ENCODE measurements at regions not wholly inside any gene's neighbourhood (a gene's known extent, or its start where the extent isn't known, plus 50 kb on each side); places are given as distances from the start of the nearest gene placed in this dataset.

DNA sequence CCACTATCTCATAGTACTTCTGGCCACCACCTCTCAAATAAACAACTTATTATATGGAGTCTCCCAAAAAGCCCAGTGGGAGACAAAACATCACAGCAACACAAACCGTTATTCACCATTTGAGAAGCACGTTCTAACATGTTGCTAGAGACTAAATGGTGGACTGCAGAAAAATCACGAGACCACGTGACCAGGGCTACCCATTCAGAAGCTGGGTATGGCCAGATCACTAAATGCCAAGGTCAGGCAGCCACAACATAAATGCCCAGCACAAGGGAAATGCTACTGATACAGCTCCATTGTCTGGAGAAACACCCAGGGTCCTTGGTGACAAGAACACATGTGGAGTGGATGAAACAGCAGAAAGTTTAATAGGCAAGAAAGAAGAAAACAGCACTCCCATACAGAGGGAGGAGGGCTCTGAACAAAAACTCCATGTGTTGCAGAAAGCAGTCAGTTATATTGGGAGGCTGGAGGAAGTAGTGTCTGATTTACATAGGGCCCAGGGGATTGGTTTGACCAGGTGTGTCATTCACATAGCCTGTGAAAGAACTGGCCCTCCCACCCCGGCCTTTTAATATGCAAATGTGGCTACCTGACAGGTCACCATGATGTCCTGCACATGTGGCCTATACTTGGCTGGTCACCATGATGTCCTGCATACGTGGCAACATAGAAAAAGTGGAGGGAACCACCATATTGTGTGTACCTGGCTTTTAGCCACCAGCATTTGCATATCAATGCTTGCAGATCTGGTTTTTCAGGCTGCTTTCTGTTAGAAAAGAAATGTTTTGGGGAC lies 97.2 kb downstream of the TRIM36 start:
- no peak for ATAC-seq
- DNase-seq (ENCODE audit: missing footprints) = no peak
- intact Hi-C loops (cut with DNase I) = no loop called here

DNA sequence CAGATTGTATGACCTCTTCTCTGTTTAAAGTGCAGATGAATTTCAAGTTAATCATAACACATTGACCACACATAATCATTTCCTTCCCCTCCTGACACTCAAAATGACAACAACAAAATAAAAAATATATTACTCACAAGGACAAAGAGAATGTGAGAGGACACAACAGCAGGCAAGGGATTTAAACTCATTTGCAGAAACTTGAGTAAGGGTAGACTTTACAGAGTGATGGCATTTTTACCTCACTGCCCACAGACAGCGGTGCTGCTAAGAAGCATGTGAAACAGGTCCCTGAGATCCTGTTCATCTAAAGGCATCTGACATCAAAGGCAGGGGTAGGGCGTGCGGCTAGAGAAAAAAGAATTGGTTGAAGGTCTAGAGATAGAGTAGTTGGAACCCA lies 99.0 kb downstream of the TRIM36 start:
- ATAC-seq (no peak), DNase-seq (ENCODE audit: missing footprints) (no peak)
- intact Hi-C loops (cut with DNase I) = no loop called here

DNA sequence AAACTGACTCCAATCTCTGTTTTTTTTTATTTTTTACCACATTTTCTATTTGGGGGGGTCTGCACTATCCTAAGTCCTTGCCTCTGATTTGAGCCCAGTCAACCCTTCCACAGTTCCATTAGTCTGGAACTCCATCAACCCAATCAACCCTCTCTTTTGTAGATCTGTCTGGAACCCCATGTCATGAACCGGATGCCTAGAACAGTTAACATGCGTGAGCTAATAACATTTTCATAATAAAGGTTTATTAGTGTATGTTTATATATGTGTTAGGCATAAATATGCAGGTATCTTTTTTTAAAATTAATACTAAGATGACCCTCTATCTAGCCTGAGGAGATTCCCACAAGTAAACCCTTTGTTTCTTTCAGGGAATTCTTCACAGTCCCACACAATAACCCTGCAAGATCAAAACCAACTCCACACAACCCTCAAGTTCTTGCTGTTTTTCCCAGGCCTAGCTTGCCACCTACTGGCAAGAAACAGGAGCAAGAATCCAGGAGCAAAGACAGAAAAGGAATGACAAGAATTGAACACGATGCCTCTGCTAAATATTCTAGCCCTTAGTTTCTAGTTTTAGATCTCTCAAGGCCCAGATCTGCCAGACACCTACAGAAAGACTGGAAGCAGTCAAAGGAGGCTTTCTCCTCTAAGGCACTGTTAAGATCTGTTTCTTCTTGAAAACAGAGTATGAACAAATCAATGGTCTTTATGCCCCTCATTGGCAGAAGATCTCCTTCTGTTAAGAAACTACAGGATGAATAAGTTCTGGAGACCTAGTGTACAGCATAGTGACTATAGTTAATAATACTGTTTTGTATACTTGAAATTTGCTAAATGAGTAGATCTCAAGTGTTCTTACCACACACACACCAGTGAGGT lies 100.4 kb downstream of the TRIM36 start:
- DNase-seq (ENCODE audit: missing footprints) = no peak
- ATAC-seq = no peak

DNA sequence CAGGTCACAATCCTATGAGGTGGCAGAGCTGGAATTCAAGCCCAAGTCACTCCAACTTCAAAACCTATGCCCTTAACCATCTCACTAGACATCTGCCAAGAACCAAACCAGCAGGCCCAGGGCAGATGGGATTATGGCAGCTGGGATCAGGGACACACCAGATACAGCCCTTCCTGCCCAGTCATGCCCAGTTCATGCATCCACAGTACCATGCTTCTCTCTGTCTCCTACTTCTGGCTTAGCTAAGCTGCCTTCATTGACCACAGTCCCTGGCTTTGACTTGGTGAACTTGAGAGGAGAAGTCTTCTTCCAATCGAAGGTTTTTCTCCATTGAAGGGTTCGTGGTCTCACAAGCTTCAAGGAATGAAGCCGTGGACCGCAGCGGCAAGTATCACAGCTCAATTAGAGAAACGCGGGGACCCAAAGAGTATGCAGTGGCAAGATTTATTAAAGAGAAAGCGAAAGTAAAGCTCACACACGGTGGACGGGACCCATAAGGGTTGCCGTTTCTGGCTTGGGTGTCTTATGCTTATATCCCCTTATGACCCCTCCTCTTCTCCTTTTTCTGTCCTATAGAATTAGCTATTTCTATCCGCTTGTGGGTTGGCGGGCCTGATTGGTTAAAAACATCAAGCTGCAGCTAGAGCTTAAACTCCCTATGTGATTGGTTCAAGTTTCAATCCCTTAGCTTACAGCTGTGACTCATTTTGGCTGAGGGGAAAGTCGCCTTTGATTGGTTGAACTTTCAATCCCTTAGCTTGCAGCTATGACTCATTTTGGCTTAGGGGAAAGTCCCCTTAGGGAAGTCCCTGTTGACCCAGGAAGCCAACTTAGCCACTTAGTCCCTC lies 101.2 kb downstream of the TRIM36 start:
- no peak for DNase-seq (ENCODE audit: missing footprints)
- intact Hi-C loops (cut with DNase I) = loop anchor here (10.0 kb wide), 1 partner anchor 1454 kb away; no protein-coding TSS in a partner anchor
- no peak for ATAC-seq

More for the DNA sequence above, 100.4 kb downstream of the TRIM36 start:
- intact Hi-C loops (cut with DNase I) = loop anchor here (10.0 kb wide), 1 partner anchor 1455 kb away; no protein-coding TSS in a partner anchor

DNA sequence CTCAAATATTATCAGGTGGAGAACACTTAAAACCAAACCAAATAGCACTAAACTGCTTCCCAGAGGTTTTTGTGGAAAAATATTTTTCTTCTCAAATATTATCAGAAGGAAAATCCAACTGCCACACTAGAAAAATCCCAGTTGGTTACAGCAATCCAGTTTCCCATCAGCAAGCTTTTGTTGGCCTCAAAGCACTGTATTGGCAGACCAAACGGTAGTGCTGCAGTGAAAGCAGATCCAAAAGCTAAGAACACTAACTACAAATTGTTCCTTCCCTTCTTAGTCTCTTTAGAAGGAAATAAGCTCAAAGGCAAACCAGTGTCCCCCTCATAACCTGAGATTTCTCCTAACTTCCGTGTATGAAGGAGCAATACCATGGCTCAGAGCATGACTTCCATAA lies 105.3 kb downstream of the TRIM36 start:
- intact Hi-C loops (cut with DNase I) = loop anchor here (10.0 kb wide), 1 partner anchor 1450 kb away; no protein-coding TSS in a partner anchor
- ATAC-seq = no peak

DNA sequence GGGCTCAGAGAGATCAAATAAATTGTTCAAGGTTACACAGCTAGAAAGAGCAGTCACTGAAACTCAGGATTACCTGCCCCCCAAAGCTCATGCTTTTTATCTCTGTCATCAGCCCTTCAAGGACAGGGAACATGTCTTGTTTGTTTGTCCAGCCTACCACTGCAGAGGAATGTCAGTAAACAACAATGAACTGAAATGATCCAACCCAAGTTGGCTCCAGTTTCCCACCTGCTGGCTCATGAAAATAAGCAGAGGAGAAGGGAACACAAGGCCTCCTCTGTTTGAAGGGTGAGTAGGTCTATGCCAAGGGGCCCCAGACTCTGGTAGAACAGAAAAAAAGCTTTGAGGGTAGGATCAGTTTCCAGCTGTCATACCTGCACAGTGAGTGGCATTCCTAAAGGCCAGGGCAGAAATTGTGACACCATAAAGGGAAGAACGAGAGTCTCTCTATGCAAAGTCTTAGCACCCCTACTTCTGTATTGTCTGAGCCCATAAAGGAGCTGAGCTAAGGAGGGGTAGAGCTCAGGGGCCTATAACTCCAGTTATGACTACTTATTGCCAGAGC lies 115.2 kb downstream of the TRIM36 start:
- ATAC-seq (no peak), DNase-seq (ENCODE audit: missing footprints) (no peak)
- intact Hi-C loops (cut with DNase I) = no loop called here

More for the DNA sequence above, 105.3 kb downstream of the TRIM36 start:
- no peak for DNase-seq (ENCODE audit: missing footprints)

DNA sequence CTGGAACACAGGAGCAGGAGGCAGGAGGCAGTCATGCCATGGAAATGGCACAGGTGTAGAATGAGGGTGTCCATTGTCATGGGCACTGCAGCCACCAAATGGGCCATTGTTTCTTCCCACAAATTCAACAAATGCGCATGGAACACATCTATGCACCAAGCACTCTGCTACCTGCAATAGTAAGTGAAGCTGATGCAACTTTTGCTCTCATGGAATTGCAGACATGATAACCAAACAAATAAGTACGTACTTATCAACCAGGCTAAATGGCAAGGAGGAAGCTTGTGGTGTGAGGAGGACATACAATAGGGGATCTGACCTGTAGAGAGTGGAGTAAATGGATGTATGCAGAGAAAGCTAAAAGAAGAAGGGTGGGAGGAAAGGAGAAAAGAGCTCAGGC lies 116.8 kb downstream of the TRIM36 start:
- ATAC-seq (no peak), DNase-seq (ENCODE audit: missing footprints) (no peak)
- intact Hi-C loops (cut with DNase I) = no loop called here

DNA sequence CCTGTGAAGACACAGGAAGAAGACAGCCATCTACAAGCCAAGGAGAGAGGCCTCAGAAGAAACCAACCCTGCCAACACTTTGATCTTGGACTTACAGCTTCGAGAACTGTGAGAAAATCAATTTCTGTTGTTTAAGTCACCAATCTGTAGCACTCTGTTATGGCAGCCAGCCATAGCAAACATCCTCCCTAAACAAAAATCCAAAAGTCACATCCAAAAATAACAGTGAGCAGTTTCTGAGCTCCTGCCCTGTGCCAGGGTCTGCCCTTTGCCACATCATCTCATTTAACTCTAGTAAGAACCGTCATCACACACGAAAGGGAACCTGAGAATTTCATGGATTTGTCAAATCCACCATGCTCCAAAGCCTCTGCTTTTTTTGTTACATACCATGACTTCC lies 118.8 kb downstream of the TRIM36 start:
- intact Hi-C loops (cut with DNase I) = no loop called here
- ATAC-seq (no peak), DNase-seq (ENCODE audit: missing footprints) (no peak)

DNA sequence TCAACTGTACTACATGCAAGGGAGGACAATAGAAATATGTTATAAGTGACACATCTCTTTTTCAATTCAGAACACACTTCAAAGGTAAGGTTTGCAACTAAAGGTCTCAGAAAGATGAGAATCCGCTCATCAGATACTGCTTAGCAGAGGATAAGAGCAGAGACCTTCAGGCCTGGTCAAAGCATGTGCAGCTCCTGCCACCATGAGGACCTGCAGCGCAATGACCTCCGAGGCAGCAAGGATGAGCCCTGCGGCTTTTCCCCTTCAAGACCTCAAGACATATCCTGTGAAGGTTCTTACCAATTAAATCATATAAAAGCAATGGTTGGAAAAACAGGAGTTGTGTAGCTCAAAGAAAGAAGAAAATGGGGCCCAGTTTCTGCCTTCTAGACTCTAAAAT lies 135.8 kb downstream of the TRIM36 start:
- DNase-seq (ENCODE audit: missing footprints) (no peak), ATAC-seq (no peak)
- intact Hi-C loops (cut with DNase I) = no loop called here

DNA sequence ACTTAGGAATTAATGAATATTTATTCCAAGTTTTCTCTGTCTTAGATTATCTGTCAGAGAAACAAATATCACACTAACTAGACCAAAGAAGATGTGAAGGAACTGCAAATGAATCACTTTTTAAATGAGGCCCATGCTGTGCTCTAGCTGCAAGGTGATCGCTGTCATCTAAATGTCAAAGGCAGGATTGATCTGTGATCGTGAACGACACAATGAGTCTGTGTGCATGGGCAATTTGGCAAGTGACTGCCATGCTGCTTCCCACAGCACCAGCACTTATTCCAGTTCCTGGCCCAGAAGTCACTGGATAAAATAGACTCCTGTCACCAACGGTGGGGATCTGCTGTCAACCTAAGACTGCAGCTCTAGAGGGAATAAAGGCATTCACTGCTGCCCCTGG lies 141.2 kb downstream of the TRIM36 start:
- intact Hi-C loops (cut with DNase I) = no loop called here
- no peak for DNase-seq (ENCODE audit: missing footprints)
- ATAC-seq = no peak

DNA sequence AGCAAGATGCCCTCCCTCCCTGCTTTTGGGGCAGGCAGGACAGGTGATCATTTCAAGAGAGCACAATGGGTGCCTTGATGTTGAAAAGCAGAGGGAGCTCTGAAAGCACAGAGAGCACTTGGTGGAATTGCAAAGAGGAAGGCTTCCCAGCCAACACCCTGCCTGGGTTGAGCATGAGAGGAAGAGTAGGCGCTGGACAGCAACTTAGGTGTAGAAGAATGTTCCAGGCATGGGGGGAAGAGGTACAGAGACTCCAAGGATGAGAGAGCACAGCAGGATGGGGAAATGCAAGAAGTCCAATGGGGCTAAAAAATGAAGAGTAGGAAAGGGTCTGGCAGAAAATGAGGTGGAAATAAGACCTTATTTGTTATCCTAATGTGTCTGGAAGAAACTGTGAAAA lies 144.8 kb downstream of the TRIM36 start:
- intact Hi-C loops (cut with DNase I) = no loop called here
- ATAC-seq (no peak), DNase-seq (ENCODE audit: missing footprints) (no peak)

DNA sequence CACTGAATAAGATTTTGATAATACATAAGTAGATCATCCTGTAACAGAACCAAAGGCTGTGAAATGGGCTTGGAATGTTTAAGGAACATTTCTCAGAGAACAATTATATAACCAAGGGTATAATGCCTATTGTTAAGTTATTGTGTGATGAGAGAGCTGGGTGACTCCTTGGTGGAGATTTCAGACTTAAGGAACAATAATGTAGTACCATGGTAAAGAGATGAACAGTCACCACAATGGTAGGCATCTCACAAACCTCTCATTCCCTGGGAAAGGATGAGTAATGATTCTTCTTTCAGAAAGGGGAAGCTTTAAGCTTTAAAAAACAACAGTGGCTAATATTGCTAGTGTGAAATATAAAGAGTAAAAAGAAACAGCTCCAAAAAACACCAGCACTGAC lies 147.4 kb downstream of the TRIM36 start:
- ATAC-seq (no peak), DNase-seq (ENCODE audit: missing footprints) (no peak)
- intact Hi-C loops (cut with DNase I) = no loop called here

DNA sequence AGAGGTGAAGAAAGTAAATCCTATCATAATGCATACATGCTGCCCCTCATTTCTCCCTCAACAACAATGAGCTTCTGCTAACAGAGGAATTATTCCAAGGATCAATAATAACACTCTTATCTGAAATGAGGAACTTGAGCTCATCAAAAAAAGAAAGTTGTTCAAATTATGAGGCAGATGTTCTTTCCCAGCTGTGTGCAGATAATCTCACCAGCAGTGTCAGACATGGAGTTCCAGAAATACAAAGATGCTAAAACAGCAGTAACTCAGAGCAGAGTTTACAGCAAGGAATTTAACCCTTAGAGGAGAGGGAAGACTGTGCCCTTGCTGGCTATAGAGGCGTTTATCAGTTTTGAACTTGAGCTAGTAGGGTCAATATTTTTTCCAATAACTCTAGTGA lies 153.1 kb downstream of the TRIM36 start:
- DNase-seq (ENCODE audit: missing footprints) (no peak), ATAC-seq (no peak)
- intact Hi-C loops (cut with DNase I) = no loop called here

DNA sequence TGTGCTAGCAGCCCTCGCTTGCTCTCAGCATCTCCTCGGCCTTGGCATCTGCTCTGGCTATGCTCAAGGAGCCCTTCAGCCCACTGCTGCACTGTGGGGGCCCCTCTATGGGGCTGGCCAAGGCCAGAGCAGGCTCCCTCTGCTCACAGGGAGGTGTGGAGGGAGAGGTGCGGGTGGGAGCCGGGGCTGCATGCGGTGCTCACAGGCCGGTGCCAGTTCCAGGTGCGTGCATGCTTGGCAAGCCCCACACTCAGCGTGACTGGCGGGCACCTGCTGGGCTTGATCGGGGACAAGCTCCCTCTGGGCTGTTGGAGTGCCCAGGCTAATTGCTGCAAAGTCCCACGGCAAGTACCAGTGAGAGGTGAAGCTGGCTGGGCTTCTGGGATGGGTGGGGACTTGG lies 170.5 kb downstream of the TRIM36 start:
- intact Hi-C loops (cut with DNase I) = no loop called here
- no peak for ATAC-seq
- no peak for DNase-seq (ENCODE audit: missing footprints)

DNA sequence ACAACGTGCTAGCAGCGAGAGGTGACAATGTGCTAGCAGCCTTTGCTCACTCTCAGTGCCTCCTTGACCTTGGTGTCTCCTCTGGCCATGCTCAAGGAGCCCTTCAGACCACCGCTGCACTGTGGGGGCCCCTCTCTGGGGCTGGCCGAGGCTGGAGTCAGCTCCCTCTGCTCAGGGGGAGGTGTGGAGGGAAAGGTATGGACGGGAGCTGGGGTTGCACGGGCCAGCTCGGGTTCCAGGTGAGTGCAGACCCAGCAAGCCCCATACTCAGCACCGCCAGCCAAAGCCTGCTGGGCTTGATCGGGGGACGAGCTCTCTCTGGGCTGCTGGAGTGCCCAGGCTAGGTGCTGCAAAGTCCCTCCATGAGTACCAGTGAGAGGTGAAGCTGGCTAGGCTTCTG lies 180.2 kb downstream of the TRIM36 start:
- DNase-seq (ENCODE audit: missing footprints) (no peak), ATAC-seq (no peak)
- intact Hi-C loops (cut with DNase I) = no loop called here

DNA sequence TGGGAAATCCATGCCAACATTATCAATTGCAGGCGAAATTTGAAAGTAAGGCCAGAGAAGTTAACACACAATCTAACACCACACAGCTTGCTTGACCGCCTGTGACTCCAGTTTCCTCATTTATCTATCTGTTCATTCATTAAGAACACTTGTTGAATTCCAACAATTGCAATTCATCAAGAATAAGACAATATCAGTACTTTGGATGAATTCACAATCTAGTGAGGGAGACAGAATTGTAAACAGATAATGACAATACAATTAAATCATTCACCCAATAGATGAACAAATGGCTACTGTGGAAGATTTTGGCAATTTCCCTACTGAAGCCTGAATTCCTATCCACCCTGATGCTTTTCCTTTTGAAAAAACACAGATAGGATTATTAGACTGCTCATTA lies 181.6 kb downstream of the TRIM36 start:
- intact Hi-C loops (cut with DNase I) = no loop called here
- ATAC-seq = no peak
- DNase-seq (ENCODE audit: missing footprints) = no peak

DNA sequence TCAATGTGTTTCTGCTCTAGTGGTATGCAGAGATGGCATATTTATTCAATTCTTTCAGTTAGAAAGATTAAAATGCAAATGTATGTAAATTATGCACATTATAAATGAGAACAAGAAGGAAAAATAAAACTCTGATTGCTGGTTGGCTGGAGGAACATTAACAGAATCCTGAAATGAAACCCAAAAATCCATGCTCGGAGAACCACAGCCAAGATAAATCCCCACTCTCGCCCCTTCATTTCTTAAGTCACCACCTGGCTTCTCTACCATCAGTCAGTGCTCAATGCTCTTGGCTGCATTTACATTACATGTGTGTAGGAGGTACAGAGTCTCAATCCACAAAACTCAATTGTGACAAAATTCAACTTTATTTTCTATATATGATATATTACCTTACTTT lies 184.9 kb downstream of the TRIM36 start:
- ATAC-seq (no peak), DNase-seq (ENCODE audit: missing footprints) (no peak)
- intact Hi-C loops (cut with DNase I) = no loop called here

DNA sequence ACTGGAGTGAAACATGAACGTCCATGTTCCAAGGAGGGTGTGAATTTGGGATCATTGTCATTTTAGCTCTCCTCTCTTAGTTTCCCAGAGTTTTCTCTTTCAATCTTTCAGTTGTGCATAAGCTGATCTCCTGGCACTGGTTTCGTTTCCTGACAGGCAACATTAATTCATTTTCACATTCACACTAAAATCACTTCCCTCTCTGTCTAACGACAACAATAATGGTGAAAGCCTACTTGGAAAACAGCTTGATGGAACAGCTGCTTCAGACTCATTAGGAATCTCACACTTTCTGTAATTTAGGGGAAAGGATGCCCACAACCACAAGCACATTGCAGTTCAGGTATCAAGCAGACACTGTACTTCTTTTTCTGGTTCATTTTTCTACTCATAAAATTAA lies 188.6 kb downstream of the TRIM36 start:
- no peak for ATAC-seq
- intact Hi-C loops (cut with DNase I) = no loop called here
- DNase-seq (ENCODE audit: missing footprints) = no peak

Measured in Right ventricle myocardium inferior (tissue), 1 donor.